HL-60 (cell line): ENCODE measurements at regions not wholly inside any gene's neighbourhood (a gene's known extent, or its start where the extent isn't known, plus 50 kb on each side); places are given as distances from the start of the nearest gene placed in this dataset.

ENCODE experiments used
- DNase-seq, 2 experiments: peaks; one replicate each; pipeline ENCODE4 v3.0.0-alpha.2; 2010 to 2020; ENCODE audit warnings: low read depth in 1 of 2, low spot score in 1 of 2
- H3K27ac ChIP-seq: fragments of 250-450 bp; sonication (Bioruptor Pico); replicated peaks from 2 replicates; pipeline ENCODE4 v1.5.1; 2020; ENCODE audit warnings: mild to moderate bottlenecking, moderate library complexity
- H3K27me3 ChIP-seq: fragments of 250-450 bp; sonication (Bioruptor Pico); 2 replicates; pipeline ENCODE4 v1.5.1; 2021; ENCODE audit warnings: mild to moderate bottlenecking, moderate library complexity; ENCODE audit not compliant: insufficient read depth, poor library complexity, severe bottlenecking
- H3K4me3 ChIP-seq: replicated peaks from 2 replicates; pipeline ENCODE4 v1.5.1; 2011; ENCODE audit warnings: mild to moderate bottlenecking, control low read depth, low read length; ENCODE audit not compliant: insufficient read depth
- GABPA ChIP-seq: IDR thresholded peaks from 2 replicates; pipeline ENCODE4 v1.6.1; 2012; ENCODE audit warnings: low read depth
- POLR2AphosphoS5 ChIP-seq: IDR thresholded peaks from 2 replicates; pipeline ENCODE4 v1.6.1; 2012; ENCODE audit warnings: low read depth
- SPI1 ChIP-seq: IDR thresholded peaks from 2 replicates; pipeline ENCODE4 v1.6.1; 2012; ENCODE audit warnings: low read depth, mild to moderate bottlenecking, borderline replicate concordance
- TF ChIP-seq, protein P1 (sequence below): IDR thresholded peaks from one replicate; pipeline ENCODE4 v1.5.1; 2011; ENCODE audit warnings: low read length, control low read depth, inconsistent platforms; ENCODE audit not compliant: insufficient read depth
- TF ChIP-seq, protein P2 (sequence below): IDR thresholded peaks from 2 replicates; pipeline ENCODE4 v1.6.1; 2012; ENCODE audit warnings: low read depth; ENCODE audit not compliant: insufficient replicate concordance

DNA sequence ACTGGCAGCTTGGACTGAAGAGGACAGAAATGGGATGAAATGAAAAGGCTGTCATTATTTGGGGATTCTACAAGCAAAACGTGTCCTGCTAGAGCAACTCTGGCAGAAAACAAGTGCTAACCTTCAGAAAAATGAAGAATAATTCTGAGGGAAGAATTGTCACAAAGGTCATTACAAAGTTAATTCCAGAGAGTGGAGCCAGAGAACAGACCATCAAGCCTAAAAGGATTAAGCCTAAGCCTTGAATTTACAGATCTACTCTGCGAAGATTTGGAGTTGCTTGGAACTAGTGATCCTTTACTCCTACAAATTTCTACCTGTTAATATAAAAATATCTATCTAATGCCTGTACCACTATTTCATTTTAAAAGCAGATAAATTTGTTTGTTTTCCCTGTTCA is 1077.3 kb upstream of the CNTN5 start:
- no peak overlapping the region for H3K4me3 ChIP-seq

DNA sequence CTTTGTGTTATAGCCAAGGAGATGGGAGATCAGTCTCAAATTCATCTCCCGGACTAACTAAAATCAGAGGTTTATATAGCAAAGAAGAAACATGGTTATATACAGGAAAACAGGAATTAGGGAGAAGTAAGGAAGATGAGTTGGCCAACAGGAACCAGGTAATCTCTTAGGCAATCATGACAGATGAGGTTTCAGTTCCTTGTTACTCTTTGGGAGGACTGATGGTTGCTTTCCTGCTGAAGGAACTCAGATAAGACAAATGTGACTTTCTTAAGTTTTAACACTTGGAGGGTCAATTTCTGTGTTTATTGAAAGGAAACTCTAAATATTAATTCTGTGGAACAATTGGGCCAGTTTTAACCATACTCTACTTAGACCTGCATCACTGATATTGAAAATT is 1072.0 kb upstream of the CNTN5 start:
- Histone ChIP-seq H3K27ac (no peak overlapping the region), H3K27me3 (no peaks in the 10 kb centered on the region), H3K4me3 (no peak overlapping the region)
- TF ChIP-seq GABPA: no peak
- no peak for TF ChIP-seq SPI1
- TF ChIP-seq POLR2AphosphoS5: no peak
- TF ChIP-seq, protein P1, sequence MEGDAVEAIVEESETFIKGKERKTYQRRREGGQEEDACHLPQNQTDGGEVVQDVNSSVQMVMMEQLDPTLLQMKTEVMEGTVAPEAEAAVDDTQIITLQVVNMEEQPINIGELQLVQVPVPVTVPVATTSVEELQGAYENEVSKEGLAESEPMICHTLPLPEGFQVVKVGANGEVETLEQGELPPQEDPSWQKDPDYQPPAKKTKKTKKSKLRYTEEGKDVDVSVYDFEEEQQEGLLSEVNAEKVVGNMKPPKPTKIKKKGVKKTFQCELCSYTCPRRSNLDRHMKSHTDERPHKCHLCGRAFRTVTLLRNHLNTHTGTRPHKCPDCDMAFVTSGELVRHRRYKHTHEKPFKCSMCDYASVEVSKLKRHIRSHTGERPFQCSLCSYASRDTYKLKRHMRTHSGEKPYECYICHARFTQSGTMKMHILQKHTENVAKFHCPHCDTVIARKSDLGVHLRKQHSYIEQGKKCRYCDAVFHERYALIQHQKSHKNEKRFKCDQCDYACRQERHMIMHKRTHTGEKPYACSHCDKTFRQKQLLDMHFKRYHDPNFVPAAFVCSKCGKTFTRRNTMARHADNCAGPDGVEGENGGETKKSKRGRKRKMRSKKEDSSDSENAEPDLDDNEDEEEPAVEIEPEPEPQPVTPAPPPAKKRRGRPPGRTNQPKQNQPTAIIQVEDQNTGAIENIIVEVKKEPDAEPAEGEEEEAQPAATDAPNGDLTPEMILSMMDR: no peak
- TF ChIP-seq, protein P2, sequence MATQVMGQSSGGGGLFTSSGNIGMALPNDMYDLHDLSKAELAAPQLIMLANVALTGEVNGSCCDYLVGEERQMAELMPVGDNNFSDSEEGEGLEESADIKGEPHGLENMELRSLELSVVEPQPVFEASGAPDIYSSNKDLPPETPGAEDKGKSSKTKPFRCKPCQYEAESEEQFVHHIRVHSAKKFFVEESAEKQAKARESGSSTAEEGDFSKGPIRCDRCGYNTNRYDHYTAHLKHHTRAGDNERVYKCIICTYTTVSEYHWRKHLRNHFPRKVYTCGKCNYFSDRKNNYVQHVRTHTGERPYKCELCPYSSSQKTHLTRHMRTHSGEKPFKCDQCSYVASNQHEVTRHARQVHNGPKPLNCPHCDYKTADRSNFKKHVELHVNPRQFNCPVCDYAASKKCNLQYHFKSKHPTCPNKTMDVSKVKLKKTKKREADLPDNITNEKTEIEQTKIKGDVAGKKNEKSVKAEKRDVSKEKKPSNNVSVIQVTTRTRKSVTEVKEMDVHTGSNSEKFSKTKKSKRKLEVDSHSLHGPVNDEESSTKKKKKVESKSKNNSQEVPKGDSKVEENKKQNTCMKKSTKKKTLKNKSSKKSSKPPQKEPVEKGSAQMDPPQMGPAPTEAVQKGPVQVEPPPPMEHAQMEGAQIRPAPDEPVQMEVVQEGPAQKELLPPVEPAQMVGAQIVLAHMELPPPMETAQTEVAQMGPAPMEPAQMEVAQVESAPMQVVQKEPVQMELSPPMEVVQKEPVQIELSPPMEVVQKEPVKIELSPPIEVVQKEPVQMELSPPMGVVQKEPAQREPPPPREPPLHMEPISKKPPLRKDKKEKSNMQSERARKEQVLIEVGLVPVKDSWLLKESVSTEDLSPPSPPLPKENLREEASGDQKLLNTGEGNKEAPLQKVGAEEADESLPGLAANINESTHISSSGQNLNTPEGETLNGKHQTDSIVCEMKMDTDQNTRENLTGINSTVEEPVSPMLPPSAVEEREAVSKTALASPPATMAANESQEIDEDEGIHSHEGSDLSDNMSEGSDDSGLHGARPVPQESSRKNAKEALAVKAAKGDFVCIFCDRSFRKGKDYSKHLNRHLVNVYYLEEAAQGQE: no peak
- no peak for DNase-seq

More for the DNA sequence above, 1077.3 kb upstream of the CNTN5 start:
- no peaks in the 10 kb centered on the region for H3K27me3 ChIP-seq
- no peak overlapping the region for H3K27ac ChIP-seq
- TF ChIP-seq, protein P1: no peak
- TF ChIP-seq GABPA: no peak
- TF ChIP-seq, protein P2: no peak
- no peak for TF ChIP-seq POLR2AphosphoS5
- no peak for TF ChIP-seq SPI1
- DNase-seq: no peak

DNA sequence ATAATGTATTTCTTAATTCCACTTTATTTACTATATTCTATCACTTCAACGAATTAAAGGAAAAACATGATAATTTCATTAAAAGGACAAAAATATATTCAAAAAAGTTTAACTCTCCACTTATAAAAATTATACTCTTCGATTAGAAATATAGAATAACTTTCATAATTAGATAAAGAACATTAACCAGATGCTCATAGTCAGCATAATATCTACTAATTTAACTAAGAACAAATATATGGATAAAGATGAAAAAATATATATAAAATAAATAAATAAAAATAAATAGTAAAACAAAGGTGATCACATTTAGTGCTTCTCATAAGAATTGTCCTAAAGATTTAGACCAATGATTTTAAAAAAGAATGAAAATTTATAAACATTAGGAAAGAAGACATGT is 1065.2 kb upstream of the CNTN5 start:
- Histone ChIP-seq H3K27me3 (no peaks in the 10 kb centered on the region), H3K27ac (no peak overlapping the region), H3K4me3 (no peak overlapping the region)
- TF ChIP-seq GABPA (no peak), POLR2AphosphoS5 (no peak), SPI1 (no peak)
- TF ChIP-seq, protein P1: no peak
- TF ChIP-seq, protein P2: no peak
- no peak for DNase-seq
